T-helper 17 cell (primary cell): ENCODE measurements at regions not wholly inside any gene's neighbourhood (a gene's known extent, or its start where the extent isn't known, plus 50 kb on each side); places are given as distances from the start of the nearest gene placed in this dataset.
A peak's percentile ranks its signal among the peaks of the same experiment; 100 is the strongest.
"Not testable (repeated sequence)": the region's sequence is repeated elsewhere in the genome, so short reads cannot be mapped to it uniquely, and the experiment has no call there.

Source experiments
- ATAC-seq: fragments of 150-1000 bp; cut with Tn5 transposase; 2 replicates; pipeline ENCODE4 v1.10.0; 2021; ENCODE audit warnings: mild to moderate bottlenecking, moderate library complexity
- DNase-seq, 3 donors: peaks; one replicate each; pipeline versions ENCODE4 v3.0.0 to v3.0.0-alpha.2; 2020 to 2021
- H3K9me3 ChIP-seq: one replicate; pipeline ENCODE4 v1.7.0; 2013; ENCODE audit warnings: low read length, mild to moderate bottlenecking; ENCODE audit not compliant: control insufficient read depth, poor library complexity, severe bottlenecking
- H3K27ac Mint-ChIP-seq: one replicate; pipeline ENCODE4 v1.8.0; 2022; ENCODE audit warnings: mild to moderate bottlenecking, moderate library complexity, mixed read lengths
- H3K27me3 Mint-ChIP-seq: one replicate; pipeline ENCODE4 v1.8.0; 2022; ENCODE audit warnings: mixed read lengths
- H3K36me3 Mint-ChIP-seq: one replicate; pipeline ENCODE4 v1.8.0; 2022; ENCODE audit warnings: low read depth, mixed read lengths
- H3K4me1 Mint-ChIP-seq: one replicate; pipeline ENCODE4 v1.8.0; 2022; ENCODE audit warnings: mild to moderate bottlenecking, mixed read lengths
- H3K4me3 Mint-ChIP-seq: one replicate; pipeline ENCODE4 v1.8.0; 2022; ENCODE audit warnings: mild to moderate bottlenecking, moderate library complexity, mixed read lengths

- DNase-seq, H3K9me3 ChIP-seq, H3K4me3 Mint-ChIP-seq, H3K27ac Mint-ChIP-seq, ATAC-seq, H3K36me3 Mint-ChIP-seq, H3K4me1 Mint-ChIP-seq, H3K27me3 Mint-ChIP-seq: not testable (repeated sequence)
Measured at GRCh38 chrX:835857-836256, 205.3 kb downstream of the SHOX start.

- no peaks in the 10 kb centered on the region for H3K27me3 Mint-ChIP-seq
- no peaks in the 10 kb centered on the region for H3K9me3 ChIP-seq
- H3K27ac Mint-ChIP-seq, result no peak overlapping the region
- H3K4me3 Mint-ChIP-seq, result peak overlapping the region; percentile 19
- no peaks in the 10 kb centered on the region for H3K36me3 Mint-ChIP-seq
- ATAC-seq, result no peak
- H3K4me1 Mint-ChIP-seq, result no peaks in the 10 kb centered on the region
- DNase-seq, result no peak
Measured at GRCh38 chrX:830532-830931, 199.9 kb downstream of the SHOX start.

- H3K4me1 Mint-ChIP-seq, result no peaks in the 10 kb centered on the region
- no peaks in the 10 kb centered on the region for H3K9me3 ChIP-seq
- H3K36me3 Mint-ChIP-seq, result no peaks in the 10 kb centered on the region
- DNase-seq, result no peak
- H3K27ac Mint-ChIP-seq, result no peak overlapping the region
- no peaks in the 10 kb centered on the region for H3K27me3 Mint-ChIP-seq
- no peak overlapping the region for H3K4me3 Mint-ChIP-seq
- no peak for ATAC-seq
Measured at GRCh38 chrX:829145-829544, 198.6 kb downstream of the SHOX start.

GRCh38 chrX:828411-828959 is 197.9 kb downstream of the SHOX start:
- no peaks in the 10 kb centered on the region for H3K36me3 Mint-ChIP-seq
- H3K27ac Mint-ChIP-seq, result no peak overlapping the region
- no peaks in the 10 kb centered on the region for H3K4me1 Mint-ChIP-seq
- no peak overlapping the region for H3K4me3 Mint-ChIP-seq
- ATAC-seq (no peak), DNase-seq (no peak)
- no peaks in the 10 kb centered on the region for H3K9me3 ChIP-seq
- no peaks in the 10 kb centered on the region for H3K27me3 Mint-ChIP-seq

- no peak for DNase-seq
- H3K9me3 ChIP-seq, result peaks cover 3% of the 10 kb centered on the region
- Mint-ChIP-seq H3K4me3 (no peak overlapping the region), H3K36me3 (no peaks in the 10 kb centered on the region), H3K27ac (no peak overlapping the region), H3K4me1 (no peaks in the 10 kb centered on the region), H3K27me3 (no peaks in the 10 kb centered on the region)
- no peak for ATAC-seq
Measured at GRCh38 chrX:826448-826847, 195.9 kb downstream of the SHOX start.

GRCh38 chrX:825991-826390 is 195.4 kb downstream of the SHOX start:
- no peak overlapping the region for H3K27ac Mint-ChIP-seq
- no peak for ATAC-seq
- no peaks in the 10 kb centered on the region for H3K36me3 Mint-ChIP-seq
- no peak overlapping the region for H3K4me3 Mint-ChIP-seq
- peaks cover 3% of the 10 kb centered on the region for H3K9me3 ChIP-seq
- no peak for DNase-seq
- H3K27me3 Mint-ChIP-seq, result no peaks in the 10 kb centered on the region
- H3K4me1 Mint-ChIP-seq, result no peaks in the 10 kb centered on the region

- not testable (repeated sequence) for H3K9me3 ChIP-seq, DNase-seq, H3K4me3 Mint-ChIP-seq, ATAC-seq, H3K27ac Mint-ChIP-seq, H3K4me1 Mint-ChIP-seq, H3K36me3 Mint-ChIP-seq, H3K27me3 Mint-ChIP-seq
Measured at GRCh38 chrX:823073-823472, 192.5 kb downstream of the SHOX start.

- Mint-ChIP-seq H3K27me3 (no peaks in the 10 kb centered on the region), H3K4me1 (no peaks in the 10 kb centered on the region), H3K4me3 (no peak overlapping the region), H3K27ac (no peak overlapping the region), H3K36me3 (no peaks in the 10 kb centered on the region)
- ATAC-seq (no peak), DNase-seq (no peak)
- peaks cover 3% of the 10 kb centered on the region for H3K9me3 ChIP-seq
Measured at GRCh38 chrX:821327-822107, 190.9 kb downstream of the SHOX start.

GRCh38 chrX:819684-820083 is 189.1 kb downstream of the SHOX start:
- Mint-ChIP-seq H3K4me1 (no peaks in the 10 kb centered on the region), H3K27ac (no peak overlapping the region), H3K36me3 (no peaks in the 10 kb centered on the region), H3K27me3 (no peaks in the 10 kb centered on the region), H3K4me3 (no peak overlapping the region)
- DNase-seq (no peak), ATAC-seq (no peak)
- peaks cover 3% of the 10 kb centered on the region for H3K9me3 ChIP-seq

GRCh38 chrX:817759-818300 is 187.2 kb downstream of the SHOX start:
- Mint-ChIP-seq H3K4me1 (no peaks in the 10 kb centered on the region), H3K27me3 (no peaks in the 10 kb centered on the region), H3K4me3 (no peak overlapping the region), H3K27ac (no peak overlapping the region), H3K36me3 (no peaks in the 10 kb centered on the region)
- DNase-seq (no peak), ATAC-seq (no peak)
- H3K9me3 ChIP-seq, result no peaks in the 10 kb centered on the region

- not testable (repeated sequence) for DNase-seq, H3K27ac Mint-ChIP-seq, H3K4me1 Mint-ChIP-seq, H3K9me3 ChIP-seq, H3K27me3 Mint-ChIP-seq, ATAC-seq, H3K4me3 Mint-ChIP-seq, H3K36me3 Mint-ChIP-seq
Measured at GRCh38 chrX:817147-817546, 186.6 kb downstream of the SHOX start.

GRCh38 chrX:816411-816810 is 185.8 kb downstream of the SHOX start:
- H3K36me3 Mint-ChIP-seq, result no peaks in the 10 kb centered on the region
- H3K27me3 Mint-ChIP-seq, result no peaks in the 10 kb centered on the region
- H3K4me3 Mint-ChIP-seq, result no peak overlapping the region
- no peak overlapping the region for H3K27ac Mint-ChIP-seq
- H3K4me1 Mint-ChIP-seq, result no peaks in the 10 kb centered on the region
- ATAC-seq, result no peak
- H3K9me3 ChIP-seq, result no peaks in the 10 kb centered on the region
- DNase-seq, result no peak

- ATAC-seq (no peak), DNase-seq (no peak)
- Mint-ChIP-seq H3K27me3 (no peaks in the 10 kb centered on the region), H3K4me1 (no peaks in the 10 kb centered on the region), H3K4me3 (no peak overlapping the region), H3K36me3 (no peaks in the 10 kb centered on the region), H3K27ac (no peak overlapping the region)
- H3K9me3 ChIP-seq, result no peaks in the 10 kb centered on the region
Measured at GRCh38 chrX:810186-810585, 179.6 kb downstream of the SHOX start.

GRCh38 chrX:809081-809480 is 178.5 kb downstream of the SHOX start:
- Mint-ChIP-seq H3K36me3 (no peaks in the 10 kb centered on the region), H3K4me1 (no peaks in the 10 kb centered on the region), H3K27me3 (no peaks in the 10 kb centered on the region), H3K27ac (no peak overlapping the region), H3K4me3 (no peak overlapping the region)
- DNase-seq (no peak), ATAC-seq (no peak)
- H3K9me3 ChIP-seq, result no peaks in the 10 kb centered on the region
